ENCODE measurements at regions not wholly inside any gene's neighbourhood (a gene's known extent, or its start where the extent isn't known, plus 50 kb on each side); places are given as distances from the start of the nearest gene placed in this dataset.
"Not testable (repeated sequence)": the region's sequence is repeated elsewhere in the genome, so short reads cannot be mapped to it uniquely, and the experiment has no call there.

GRCh38 chr11:26891501-26891900 is 102.4 kb upstream of the FIBIN start:
- DNase-seq (ENCODE audit: low read depth in 3 of 3, low spot score in 2 of 3) = no peak

- DNase-seq (ENCODE audit: low read depth in 3 of 3, low spot score in 2 of 3) = no peak
Observed at GRCh38 chr11:26896719-26897118, 97.2 kb upstream of the FIBIN start.

GRCh38 chr11:26898799-26899198 is 95.1 kb upstream of the FIBIN start:
- DNase-seq (ENCODE audit: low read depth in 3 of 3, low spot score in 2 of 3) = no peak

GRCh38 chr11:26901162-26901561 is 92.8 kb upstream of the FIBIN start:
- peak in 2 of 3 donors; percentile 8 to 9 for DNase-seq (ENCODE audit: low read depth in 3 of 3, low spot score in 2 of 3)

- DNase-seq (ENCODE audit: low read depth in 3 of 3, low spot score in 2 of 3) = no peak
Observed at GRCh38 chr11:26904132-26904531, 89.8 kb upstream of the FIBIN start.

GRCh38 chr11:26904801-26905200 is 89.1 kb upstream of the FIBIN start:
- DNase-seq (ENCODE audit: low read depth in 3 of 3, low spot score in 2 of 3) = no peak

- DNase-seq (ENCODE audit: low read depth in 3 of 3, low spot score in 2 of 3) = no peak
Observed at GRCh38 chr11:26905368-26905767, 88.5 kb upstream of the FIBIN start.

GRCh38 chr11:26909515-26909914 is 84.4 kb upstream of the FIBIN start:
- DNase-seq (ENCODE audit: low read depth in 3 of 3, low spot score in 2 of 3) = no peak

GRCh38 chr11:26909991-26910591 is 83.8 kb upstream of the FIBIN start:
- no peak for DNase-seq (ENCODE audit: low read depth in 3 of 3, low spot score in 2 of 3)

GRCh38 chr11:26914968-26915367 is 78.9 kb upstream of the FIBIN start:
- no peak for DNase-seq (ENCODE audit: low read depth in 3 of 3, low spot score in 2 of 3)

GRCh38 chr11:26916805-26917204 is 77.1 kb upstream of the FIBIN start:
- DNase-seq (ENCODE audit: low read depth in 3 of 3, low spot score in 2 of 3) = no peak

- DNase-seq (ENCODE audit: low read depth in 3 of 3, low spot score in 2 of 3) = no peak
Observed at GRCh38 chr11:26928582-26928981, 65.3 kb upstream of the FIBIN start.

GRCh38 chr11:26929806-26930517 is 64.0 kb upstream of the FIBIN start:
- no peak for DNase-seq (ENCODE audit: low read depth in 3 of 3, low spot score in 2 of 3)

GRCh38 chr11:26930518-26931247 is 63.2 kb upstream of the FIBIN start:
- DNase-seq (ENCODE audit: low read depth in 3 of 3, low spot score in 2 of 3) = no peak

- no peak for DNase-seq (ENCODE audit: low read depth in 3 of 3, low spot score in 2 of 3)
Observed at GRCh38 chr11:26931248-26931631, 62.7 kb upstream of the FIBIN start.

- DNase-seq (ENCODE audit: low read depth in 3 of 3, low spot score in 2 of 3) = no peak
Observed at GRCh38 chr11:26931881-26932280, 62.0 kb upstream of the FIBIN start.

GRCh38 chr11:26936109-26936508 is 57.8 kb upstream of the FIBIN start:
- DNase-seq (ENCODE audit: low read depth in 3 of 3, low spot score in 2 of 3) = no peak

- DNase-seq (ENCODE audit: low read depth in 3 of 3, low spot score in 2 of 3) = no peak
Observed at GRCh38 chr11:26937386-26937785, 56.5 kb upstream of the FIBIN start.

GRCh38 chr11:26940501-26940900 is 53.4 kb upstream of the FIBIN start:
- DNase-seq (ENCODE audit: low read depth in 3 of 3, low spot score in 2 of 3) = not testable (repeated sequence)

- no peak for DNase-seq (ENCODE audit: low read depth in 3 of 3, low spot score in 2 of 3)
Observed at GRCh38 chr11:26942356-26942755, 51.6 kb upstream of the FIBIN start.

GRCh38 chr11:26943636-26944035 is 50.3 kb upstream of the FIBIN start:
- no peak for DNase-seq (ENCODE audit: low read depth in 3 of 3, low spot score in 2 of 3)

Data from right renal cortex interstitium (tissue), 3 donors.